ENCODE measurements at regions not wholly inside any gene's neighbourhood (a gene's known extent, or its start where the extent isn't known, plus 50 kb on each side); places are given as distances from the start of the nearest gene placed in this dataset.

DNA sequence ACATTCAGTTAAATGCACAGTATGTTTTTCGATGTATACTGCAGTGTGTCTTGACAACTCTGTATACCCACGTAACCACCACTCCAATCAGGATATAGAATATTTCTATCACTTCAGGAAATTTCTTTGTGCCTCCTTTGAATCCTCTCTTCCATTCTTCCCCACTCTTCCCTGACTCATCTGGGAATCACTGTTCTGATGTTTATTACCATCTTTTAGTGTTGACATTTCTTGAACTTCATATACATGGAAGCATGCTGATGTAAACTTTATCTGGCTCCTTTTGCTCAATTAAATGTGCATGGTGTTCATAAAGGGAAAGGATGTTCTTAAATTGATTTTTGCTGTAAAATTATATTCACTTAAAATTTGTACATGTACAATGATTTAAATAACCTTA is 319.9 kb downstream of the PCDH7 start:
- TF ChIP-seq, protein P1, sequence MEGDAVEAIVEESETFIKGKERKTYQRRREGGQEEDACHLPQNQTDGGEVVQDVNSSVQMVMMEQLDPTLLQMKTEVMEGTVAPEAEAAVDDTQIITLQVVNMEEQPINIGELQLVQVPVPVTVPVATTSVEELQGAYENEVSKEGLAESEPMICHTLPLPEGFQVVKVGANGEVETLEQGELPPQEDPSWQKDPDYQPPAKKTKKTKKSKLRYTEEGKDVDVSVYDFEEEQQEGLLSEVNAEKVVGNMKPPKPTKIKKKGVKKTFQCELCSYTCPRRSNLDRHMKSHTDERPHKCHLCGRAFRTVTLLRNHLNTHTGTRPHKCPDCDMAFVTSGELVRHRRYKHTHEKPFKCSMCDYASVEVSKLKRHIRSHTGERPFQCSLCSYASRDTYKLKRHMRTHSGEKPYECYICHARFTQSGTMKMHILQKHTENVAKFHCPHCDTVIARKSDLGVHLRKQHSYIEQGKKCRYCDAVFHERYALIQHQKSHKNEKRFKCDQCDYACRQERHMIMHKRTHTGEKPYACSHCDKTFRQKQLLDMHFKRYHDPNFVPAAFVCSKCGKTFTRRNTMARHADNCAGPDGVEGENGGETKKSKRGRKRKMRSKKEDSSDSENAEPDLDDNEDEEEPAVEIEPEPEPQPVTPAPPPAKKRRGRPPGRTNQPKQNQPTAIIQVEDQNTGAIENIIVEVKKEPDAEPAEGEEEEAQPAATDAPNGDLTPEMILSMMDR (conservative IDR thresholded peaks at IDR 0.05; ENCODE audit: low read depth, low read length): no peak
- no peak for TF ChIP-seq EZH2phosphoT487 (IDR thresholded peaks at IDR 0.05; ENCODE audit: borderline replicate concordance, low read length)
- no peak for TF ChIP-seq EZH2 (IDR thresholded peaks at IDR 0.05; ENCODE audit: low read length, unreplicated experiment)
